H1 (cell line): ENCODE measurements at regions not wholly inside any gene's neighbourhood (a gene's known extent, or its start where the extent isn't known, plus 50 kb on each side); places are given as distances from the start of the nearest gene placed in this dataset.

ENCODE experiments used
- BACH1 ChIP-seq: IDR thresholded peaks from 2 replicates; pipeline ENCODE4 v1.6.1; 2012; ENCODE audit warnings: low read length, improper control_type of control experiment
- CTCF ChIP-seq, 3 experiments: IDR thresholded peaks; 1 replicate in 2 of 3; 2 replicates in 1 of 3; pipeline versions ENCODE4 v1.5.1 to v1.6.1; 2011; ENCODE audit warnings: low read length in 3 of 3, mild to moderate bottlenecking in 3 of 3, inconsistent platforms in 2 of 3, low read depth in 1 of 3, moderate library complexity in 1 of 3; ENCODE audit not compliant: insufficient read depth in 1 of 3; ENCODE audit errors: control extremely low read depth in 1 of 3
- EP300 ChIP-seq, 2 experiments: IDR thresholded peaks; 1 replicate in 1 of 2; 2 replicates in 1 of 2; pipeline ENCODE4 v1.6.1; 2011 to 2012; ENCODE audit warnings: low read depth in 2 of 2, low read length in 2 of 2, mild to moderate bottlenecking in 2 of 2, borderline replicate concordance in 1 of 2, inconsistent platforms in 1 of 2, moderate library complexity in 1 of 2
- SP2 ChIP-seq: IDR thresholded peaks from 2 replicates; pipeline ENCODE4 v1.6.1; 2012; ENCODE audit warnings: mild to moderate bottlenecking, low read length, inconsistent platforms
- TCF12 ChIP-seq: IDR thresholded peaks from 2 replicates; pipeline ENCODE4 v1.6.1; 2011; ENCODE audit warnings: low read depth, mild to moderate bottlenecking, low read length
- ZNF274 ChIP-seq: IDR thresholded peaks from 2 replicates; pipeline ENCODE4 v1.7.0; 2012; ENCODE audit warnings: low read length, borderline replicate concordance; ENCODE audit errors: extremely low read depth

GRCh38 chr7:8833355-8833754 is 399.9 kb downstream of the NXPH1 start (continued):
- TF ChIP-seq CTCF (IDR thresholded peaks at IDR 0.05; ENCODE audit: control extremely low read depth in 1 of 3, insufficient read depth in 1 of 3, low read depth in 1 of 3, low read length in 3 of 3) (no peak), ZNF274 (no peak), TCF12 (no peak), SP2 (no peak), EP300 (IDR thresholded peaks at IDR 0.05; ENCODE audit: borderline replicate concordance in 1 of 2, low read depth in 2 of 2, low read length in 2 of 2) (no peak), BACH1 (no peak)
